GM19463 (cell line): ENCODE measurements at regions not wholly inside any gene's neighbourhood (a gene's known extent, or its start where the extent isn't known, plus 50 kb on each side); places are given as distances from the start of the nearest gene placed in this dataset.

Experiments
- ATAC-seq: cut with Tn5 transposase; IDR thresholded peaks from one replicate; pipeline ENCODE4 v1.9.1; 2021; ENCODE audit warnings: mild to moderate bottlenecking, moderate library complexity; ENCODE audit not compliant: unreplicated experiment

- no peak for ATAC-seq
Measured at GRCh38 chr4:41426539-41426938, 111.4 kb upstream of the LIMCH1 start.

DNA sequence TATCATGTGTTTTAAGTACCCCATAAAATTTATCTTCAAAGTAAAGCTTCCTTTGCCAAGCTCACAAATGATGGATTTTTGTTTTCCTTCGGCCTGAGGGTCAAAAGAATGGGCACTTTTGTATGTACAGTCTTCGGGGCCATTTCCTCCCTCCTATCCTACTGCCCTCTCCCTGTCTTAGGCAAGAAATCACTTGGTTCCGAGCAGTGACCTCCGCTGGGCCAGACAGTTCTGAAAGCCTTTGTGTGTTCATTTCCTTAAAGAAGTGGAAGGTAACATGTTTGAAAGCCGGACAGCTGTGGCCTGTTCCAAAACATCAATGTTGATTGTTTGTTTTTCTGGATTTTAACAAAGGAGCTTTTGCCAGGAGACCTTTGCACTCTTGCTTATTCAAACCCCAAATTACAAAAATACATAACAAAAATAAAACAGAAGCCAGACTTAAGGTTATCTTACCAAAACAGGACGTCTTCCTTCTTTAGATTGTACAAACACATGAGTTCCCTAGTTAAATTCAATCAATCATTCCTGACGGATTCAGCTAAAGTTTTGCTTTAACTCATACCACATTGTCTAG, 110.6 kb upstream of the LIMCH1 start:
- ATAC-seq = no peak

DNA sequence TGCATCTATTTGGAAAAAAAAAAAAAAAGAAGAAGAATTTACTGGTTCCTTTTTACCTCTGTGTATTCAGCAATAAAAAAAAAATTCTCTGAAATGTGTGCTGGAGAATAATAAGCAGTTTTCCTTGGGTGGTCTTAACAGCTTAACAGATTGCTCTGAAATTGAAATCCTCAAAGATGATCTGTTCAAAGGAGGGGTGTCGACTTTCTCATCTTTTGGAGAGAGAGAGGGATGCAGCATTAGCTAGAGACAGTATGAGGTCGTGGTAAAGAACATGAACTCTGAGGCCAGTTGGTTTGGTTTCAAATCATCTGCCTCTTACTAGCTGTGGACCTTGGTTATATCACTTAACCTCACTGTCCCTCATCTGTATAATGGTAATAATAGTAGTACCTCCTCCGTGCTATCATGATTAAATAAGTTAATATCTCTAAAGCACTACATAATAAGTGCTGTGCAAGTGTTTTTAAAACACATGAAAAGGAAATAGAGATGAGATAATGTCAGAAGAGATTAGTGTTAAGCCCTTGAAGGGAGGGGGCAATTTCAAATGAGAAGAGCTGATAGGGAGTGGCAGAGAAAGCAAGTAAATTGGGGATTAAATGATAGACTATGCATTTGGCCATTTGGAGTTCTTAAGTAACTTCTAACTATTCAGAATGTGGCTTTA, 109.9 kb upstream of the LIMCH1 start:
- no peak for ATAC-seq

DNA sequence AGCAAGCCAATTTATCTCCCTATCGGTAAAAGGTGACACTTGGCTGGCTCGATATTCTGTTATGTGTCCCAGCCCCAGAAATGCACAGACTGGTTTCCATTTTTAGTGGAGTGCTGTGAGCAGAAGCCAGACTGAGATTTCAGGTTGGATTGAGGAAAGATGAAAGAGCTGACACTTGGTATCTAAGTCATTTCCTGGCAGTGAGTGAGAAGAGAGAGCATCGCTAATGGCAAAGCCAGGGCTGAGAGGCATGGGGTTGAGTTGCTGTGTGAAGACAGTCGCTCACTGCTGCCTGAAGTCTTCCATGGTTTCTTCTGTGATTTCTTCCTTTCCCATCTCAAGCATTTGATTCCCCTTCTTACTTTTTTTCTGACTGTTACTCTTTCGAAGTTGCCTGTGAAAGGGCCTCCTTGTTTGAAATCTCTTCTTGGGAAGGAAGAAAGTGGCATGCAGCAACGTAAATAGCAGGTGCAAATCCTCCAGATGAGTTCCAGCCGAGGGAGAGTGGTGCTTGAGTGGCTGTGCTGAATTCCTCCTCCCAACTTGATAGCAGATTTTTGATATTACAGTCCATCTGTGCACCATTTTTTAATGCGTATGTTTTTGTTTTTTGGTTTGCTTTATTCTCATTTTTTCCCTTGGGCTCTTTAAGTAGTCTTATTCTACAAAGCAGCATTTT, 109.2 kb upstream of the LIMCH1 start:
- no peak for ATAC-seq

DNA sequence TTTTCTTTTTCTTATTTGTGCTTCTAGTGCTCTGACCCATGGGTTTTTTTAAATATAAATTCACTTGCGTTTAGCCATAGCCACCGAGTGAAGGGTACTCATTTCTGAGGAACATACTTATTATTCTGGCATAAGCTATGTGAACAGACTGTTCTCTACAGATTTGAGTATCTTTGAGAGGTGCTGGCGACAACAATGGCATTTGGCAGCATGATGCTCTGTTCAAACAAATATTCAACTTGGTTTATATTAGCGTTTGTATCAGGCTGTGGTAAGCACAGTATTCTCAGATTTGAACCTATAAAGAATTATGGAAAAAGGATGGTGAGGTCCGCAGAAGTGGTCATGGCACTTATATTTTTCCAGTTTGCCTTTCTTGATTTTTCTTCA, 108.7 kb upstream of the LIMCH1 start:
- no peak for ATAC-seq

DNA sequence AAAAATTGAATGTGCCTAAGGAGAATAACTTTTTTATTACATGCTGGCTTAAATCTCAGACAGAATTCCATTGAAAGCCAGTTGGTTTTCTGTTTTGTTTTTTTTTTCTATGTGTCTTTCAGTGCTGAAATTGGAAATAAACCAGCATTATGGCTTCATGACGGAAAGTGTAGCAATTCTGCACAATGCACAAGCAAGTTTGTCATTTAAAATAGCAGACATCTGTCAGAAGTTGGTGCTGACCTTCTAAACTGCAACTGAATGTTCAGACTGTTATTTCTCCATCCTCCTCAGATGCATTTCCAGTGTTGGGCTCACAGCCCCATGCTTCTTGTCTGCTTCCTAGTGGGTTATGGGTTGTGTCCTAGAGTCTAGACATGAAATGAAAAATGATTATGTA, 107.2 kb upstream of the LIMCH1 start:
- no peak for ATAC-seq

- ATAC-seq = no peak
Measured at GRCh38 chr4:41431276-41431675, 106.7 kb upstream of the LIMCH1 start.

DNA sequence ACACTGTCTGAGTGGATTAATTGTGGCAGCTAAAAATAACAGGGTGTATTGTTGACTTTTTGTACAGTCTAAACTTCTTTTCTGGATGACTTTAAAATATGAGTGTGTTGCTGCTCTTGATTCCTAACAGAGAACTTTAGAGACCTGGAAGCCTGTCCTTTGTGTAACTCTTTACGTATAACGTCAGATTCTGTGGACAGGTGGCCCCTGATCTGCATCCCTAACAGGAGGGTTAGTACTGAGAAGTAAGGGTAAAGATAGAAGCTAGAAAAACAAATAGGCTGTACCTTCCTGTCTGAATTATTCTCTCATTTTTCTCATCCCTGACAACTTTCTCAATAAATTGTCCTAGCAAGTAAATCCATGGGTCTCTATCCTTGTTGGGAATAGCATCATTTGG, 105.7 kb upstream of the LIMCH1 start:
- ATAC-seq = no peak

DNA sequence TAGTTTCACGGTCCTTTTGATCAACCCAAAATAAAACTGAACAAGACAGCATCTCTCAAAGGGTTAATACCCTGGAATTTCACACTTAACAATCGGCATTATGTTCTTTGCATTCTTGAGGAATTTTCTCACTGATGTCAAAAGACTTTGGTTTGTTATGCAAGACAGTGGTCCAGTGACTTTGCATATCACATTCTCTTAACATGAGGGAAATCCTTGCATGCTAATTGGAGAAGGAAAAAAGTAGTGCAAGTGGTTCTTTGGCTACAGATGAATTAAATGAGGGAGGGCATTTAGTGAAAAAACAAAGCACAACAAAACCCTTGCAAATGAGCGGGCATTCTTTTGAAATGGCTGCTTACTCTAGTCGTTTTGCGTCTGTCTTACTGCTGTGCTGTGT, 105.1 kb upstream of the LIMCH1 start:
- no peak for ATAC-seq

DNA sequence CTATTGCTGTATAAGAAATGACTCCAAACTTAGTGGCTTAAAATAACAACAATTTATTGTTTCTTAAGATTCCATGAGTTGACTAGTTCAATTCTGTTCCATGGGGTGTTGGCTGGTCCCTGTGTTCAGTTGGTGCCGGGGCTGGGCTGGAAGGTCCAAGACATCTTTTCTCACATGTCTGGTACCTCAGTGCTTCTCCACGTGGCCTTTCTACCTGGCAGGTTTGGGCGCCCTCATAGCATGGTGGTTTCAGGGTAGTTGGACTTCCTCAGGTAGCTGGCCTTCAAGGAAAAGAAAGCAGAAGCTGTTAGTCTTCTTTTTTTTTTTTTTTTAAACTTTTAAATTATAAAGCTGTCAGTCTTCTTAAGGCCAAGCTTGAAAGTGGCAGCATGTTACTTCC, 104.6 kb upstream of the LIMCH1 start:
- ATAC-seq = no peak

- no peak for ATAC-seq
Measured at GRCh38 chr4:41435510-41435909, 102.4 kb upstream of the LIMCH1 start.

GRCh38 chr4:41436419-41436818, 101.5 kb upstream of the LIMCH1 start:
- no peak for ATAC-seq

DNA sequence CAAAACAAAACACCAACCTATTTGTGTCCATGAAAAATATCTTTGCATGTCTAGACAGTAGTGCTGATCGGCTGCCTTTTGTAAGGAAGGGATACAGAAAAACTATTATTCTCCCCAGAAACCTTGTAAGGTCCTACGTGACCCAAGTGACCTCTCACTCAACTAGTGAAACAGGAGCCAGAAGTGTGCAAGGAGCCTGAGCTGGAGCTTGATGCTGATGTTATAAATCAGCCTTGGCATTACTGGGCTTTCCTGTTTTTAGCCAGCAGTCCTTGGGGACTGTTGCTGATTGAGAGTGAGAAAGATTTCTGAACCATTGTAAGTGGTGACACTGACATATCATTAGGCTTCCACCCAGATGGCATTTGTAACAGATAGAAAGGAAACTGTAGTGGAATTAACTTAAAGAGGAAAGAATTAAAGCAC, 100.8 kb upstream of the LIMCH1 start:
- ATAC-seq = peak; percentile 87

GRCh38 chr4:41438931-41439297, 99.0 kb upstream of the LIMCH1 start:
- ATAC-seq = no peak

- ATAC-seq = no peak
Measured at GRCh38 chr4:41442810-41443209, 95.1 kb upstream of the LIMCH1 start.

DNA sequence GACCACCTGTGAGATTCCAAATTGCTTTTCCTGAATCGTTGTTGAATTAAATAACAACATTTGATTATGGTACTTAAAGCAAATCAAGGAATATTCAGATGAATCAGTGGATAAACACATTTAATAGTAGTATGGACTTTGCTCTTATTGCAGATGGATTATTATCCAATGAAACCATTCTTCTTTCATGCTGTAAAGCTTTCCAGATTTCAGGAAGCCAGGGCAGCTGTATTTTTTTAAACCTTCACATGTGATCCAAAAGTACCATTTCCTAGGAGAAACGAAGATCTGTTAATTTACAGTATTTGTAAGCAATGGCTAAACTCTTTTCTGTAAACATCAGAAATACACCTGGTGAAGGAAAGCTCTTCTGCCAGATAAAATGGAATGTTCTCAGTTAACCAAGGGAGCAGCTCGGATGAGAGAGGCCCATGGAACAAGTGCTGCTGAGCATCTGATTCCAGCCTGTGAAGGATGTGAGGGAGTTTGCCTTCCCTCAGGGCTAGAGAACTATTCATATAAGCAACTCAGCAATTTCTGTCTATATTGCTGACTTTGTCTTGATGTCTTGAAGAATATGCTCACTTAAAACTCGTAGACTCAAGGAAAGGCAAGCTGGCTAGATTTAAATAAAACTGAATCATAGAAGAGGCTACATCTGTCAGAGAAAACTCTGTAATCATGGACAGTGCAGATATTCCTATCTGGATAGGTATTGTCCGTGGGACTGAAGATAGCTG, 94.4 kb upstream of the LIMCH1 start:
- ATAC-seq = no peak

DNA sequence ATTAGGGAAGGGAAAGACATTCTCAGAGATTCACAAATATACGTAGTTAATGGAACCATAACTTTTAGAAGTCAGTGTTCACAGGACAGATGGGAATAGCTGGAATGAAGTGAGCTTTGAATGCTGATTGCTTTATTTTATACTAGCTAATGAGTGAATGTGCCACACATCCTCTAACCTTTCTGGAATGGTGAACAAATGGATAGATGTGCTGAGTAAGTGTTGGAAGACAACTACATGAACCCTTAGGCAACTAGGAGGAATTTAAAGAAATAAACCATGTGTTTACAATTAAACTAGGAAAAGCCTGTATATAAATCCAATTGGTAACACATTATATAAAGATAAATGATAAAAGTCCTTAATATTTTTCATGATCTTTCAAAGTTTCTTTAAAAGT, 91.6 kb upstream of the LIMCH1 start:
- ATAC-seq = no peak

DNA sequence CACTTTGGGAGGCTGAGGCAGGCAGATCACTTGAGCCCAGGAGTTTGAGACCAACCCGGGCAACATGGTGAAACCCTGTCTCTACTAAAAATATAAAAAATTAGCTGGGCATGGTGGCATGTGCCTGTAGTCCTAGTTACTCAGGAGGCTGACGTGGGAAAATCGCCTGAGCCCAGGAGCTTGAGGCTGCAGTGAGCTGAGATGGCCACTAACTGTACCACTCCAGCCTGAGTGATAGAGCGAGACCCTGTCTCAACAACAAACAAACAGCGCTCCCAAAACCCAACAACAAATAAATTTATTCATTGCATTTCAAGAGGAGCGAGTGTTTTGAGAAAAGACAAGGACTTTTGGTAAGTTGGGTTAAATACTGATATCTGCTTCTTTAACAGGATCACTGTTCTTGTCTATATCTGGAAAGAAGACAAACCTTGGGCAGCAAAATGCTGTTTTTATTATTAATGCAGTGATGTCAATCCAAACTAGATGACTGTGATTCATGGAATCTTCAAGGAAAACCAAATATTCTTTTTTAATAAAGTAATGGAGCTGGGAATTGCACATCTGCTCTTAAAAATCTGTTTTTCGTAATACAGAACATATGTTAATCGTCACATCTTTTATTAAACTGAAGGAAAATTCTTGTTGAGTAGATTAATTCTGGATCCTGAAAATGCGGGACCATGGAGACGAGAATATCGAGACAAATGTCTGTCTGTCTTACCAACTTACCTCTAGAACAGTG, 90.8 kb upstream of the LIMCH1 start:
- no peak for ATAC-seq

DNA sequence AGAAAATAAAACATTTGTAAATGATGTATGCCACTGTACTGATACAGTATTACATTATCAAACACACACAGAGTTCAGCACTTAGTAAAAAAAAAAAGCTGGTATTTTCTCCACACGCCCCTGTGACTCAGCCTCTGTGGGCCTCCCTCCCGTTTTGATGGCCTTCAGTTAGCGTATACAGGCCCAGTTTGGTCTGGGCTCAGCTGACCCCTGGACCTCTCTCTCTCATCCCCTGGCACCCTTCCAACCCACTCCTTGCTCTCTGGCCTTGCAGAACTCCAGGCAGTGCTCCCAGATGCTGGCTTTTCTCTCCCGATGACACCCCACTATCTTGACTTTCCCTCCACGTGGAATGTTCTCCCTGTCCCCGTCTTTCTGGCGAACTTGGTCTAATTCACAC, 89.0 kb upstream of the LIMCH1 start:
- ATAC-seq = no peak

- ATAC-seq = no peak
Measured at GRCh38 chr4:41451961-41452360, 86.0 kb upstream of the LIMCH1 start.
